Right hindlimb (tissue), 1 donor: ENCODE measurements at regions not wholly inside any gene's neighbourhood (a gene's known extent, or its start where the extent isn't known, plus 50 kb on each side); places are given as distances from the start of the nearest gene placed in this dataset.

ENCODE experiments used
- DNase-seq: peaks from one replicate; pipeline ENCODE4 v3.0.0-alpha.2; 2018

DNA sequence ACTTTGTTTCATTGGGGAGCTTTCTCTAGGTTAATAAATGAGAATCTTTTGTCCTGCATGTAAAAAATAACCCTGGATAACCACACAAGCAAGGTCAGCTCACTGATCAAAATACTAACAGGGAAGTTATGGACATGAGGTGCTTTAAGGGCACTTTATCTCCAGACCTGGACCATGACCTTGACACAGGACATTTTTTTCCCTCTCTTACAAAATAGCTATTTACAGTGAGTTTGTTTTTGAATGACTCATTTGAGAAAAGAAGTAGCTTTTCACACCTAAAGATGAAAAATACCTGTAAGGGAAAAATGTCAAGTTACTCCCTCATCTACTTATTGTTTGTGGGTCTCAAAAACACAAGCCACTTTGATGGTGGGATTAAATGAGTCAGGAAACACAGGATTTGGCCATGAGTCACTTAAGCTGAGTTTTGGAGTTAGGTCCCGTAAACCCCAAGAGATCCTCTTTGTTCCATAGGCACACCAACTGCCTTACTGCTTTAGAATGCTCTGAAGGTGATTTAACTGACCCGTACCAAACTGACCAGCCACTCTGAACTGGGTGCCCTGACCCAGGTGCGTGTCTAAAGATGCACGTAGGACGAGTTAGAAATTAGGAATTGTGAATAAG lies 479.3 kb upstream of the NXPH2 start:
- no peak for DNase-seq

DNA sequence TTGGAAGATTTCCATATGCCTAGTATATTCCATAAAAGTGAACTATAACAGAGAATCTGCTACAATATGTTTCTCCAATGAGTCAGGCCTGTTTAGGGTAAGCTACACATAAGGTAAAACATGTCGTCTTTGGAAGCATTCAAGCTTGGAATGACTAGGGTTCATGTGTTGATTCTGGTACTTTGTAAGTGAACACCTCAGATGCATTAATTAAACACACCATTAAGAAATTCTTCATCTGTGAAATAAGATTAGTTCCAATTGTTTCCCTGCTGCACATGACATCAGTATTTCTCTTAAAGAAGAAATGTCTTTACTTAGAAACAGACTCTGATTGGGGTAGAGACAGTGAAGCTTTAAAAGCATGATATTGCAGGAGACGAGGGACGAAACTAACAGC lies 461.1 kb upstream of the NXPH2 start:
- no peak for DNase-seq

DNA sequence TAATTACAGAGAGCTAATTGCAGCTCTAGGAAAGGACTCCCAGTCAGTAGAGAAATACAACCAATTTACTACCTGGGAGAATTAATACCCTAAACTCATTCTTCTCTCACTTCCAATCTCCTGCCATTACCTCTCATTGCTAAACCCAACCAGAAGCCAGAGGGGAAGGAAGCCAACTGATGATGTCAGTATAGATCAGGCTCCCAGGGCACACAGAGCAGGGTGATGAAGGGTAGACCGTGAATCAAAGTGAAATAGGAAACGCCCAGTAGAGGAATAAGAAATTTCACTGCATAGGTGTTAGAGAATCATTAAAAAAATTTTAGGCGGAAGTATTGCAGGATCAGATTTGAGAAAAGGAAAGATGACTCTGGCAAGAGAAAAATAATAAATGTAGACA lies 456.8 kb upstream of the NXPH2 start:
- no peak for DNase-seq

DNA sequence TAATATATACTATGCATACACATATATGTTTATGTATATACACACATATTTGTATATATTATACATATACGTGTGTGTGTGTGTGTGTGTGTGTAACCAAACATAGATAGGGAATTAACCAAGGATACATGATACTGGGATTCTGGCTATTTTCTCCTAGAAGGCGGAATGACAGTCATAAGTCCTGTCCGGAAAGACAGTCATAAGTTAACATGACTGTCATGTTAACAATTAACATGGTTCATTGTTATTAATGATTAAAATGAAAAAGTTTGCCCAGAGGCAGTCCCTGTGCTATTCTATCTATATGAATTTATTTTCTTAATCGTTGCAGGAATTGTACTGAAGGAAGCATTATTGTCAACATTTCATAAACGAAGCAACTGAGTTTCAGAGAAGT lies 450.7 kb upstream of the NXPH2 start:
- DNase-seq: no peak

DNA sequence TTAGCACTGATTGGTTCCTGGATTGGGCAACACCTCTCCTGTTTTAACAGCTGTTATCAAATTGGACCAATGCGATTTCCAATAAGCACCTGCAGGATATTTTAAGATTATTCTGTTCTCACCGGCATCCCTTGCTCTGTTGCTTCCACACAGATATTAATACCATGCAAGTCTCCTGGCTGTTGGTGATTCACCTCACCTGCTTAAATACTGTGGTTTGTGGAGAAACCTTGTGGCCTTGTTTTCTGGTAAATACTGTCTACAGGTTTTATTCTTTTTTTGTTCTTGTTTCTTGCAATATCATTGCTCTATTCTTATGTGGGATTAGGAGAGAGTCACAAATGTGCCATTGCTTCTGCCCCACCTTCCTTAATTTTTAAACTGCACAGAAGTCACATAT lies 448.1 kb upstream of the NXPH2 start:
- DNase-seq: no peak

DNA sequence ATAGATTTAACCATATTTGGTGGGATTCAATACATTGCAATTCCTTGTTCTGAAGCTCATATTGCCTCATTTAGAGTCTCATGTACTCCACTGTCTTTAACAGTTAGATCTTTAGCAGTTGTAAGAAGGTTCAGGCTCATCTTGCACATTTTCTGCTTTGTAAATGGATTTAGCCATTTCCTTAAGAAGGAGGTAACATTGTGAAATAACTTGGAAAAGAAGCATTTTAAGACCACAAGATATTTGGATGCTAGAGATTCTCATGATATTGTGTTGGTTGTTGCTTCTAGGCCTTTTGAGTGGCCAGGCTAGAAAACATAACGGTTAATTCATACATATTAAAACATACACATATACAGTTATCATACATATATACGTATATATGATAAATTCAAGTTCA lies 445.8 kb upstream of the NXPH2 start:
- no peak for DNase-seq

DNA sequence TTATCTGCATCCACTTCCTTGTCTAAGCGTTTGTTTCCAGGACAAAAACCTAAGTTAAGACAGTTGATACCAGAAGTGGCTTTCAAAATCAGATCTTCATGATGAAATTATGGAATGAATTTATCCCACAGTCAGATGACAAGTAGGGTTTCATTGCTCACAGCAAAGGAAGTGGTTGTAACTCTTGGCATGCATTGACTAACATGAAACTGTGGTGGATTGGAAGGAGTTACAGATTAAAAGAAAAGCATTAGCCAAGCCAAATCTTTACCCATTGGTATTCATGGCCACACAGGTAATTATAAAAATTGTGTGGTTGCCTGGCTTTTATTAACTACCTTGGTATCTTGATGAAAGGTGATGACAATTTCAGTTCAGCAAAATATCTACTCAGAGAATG lies 438.0 kb upstream of the NXPH2 start:
- DNase-seq: no peak

DNA sequence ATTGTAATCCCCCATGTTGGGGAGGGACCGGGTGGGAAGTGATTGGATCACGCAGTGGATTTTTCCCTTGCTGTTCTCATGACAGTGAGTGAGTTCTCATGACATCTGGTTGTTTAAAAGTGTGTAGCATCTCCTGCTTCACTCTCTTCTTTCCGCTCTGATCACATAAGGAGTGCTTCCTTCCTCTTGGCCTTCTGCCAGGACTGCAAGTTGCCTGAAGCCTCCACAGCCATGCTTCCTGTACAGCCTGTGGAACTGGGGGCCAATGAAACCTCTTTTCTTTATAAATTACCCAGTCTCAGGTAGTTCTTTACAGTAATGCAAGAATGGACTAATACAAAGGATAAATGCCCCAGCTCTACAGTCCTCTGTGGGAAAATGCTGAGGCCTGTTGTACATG lies 437.5 kb upstream of the NXPH2 start:
- DNase-seq: no peak

DNA sequence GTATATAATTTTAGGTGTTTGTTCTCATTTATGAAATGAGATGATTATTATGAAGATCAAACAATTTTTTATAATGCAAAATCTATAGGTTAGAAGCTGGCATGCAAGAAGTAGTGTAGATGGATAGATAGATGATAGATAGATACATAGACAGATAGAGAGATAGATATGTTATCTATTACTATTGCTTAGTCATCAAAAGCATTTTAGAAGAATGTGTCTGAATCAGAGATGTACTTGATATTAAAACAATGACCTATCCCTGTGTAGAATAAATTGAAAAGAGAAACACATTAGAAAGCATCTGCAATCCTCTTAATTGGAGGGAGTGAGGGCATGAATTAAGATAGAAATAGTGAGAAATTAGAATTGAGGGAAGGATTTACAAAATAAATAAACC lies 436.2 kb upstream of the NXPH2 start:
- no peak for DNase-seq

DNA sequence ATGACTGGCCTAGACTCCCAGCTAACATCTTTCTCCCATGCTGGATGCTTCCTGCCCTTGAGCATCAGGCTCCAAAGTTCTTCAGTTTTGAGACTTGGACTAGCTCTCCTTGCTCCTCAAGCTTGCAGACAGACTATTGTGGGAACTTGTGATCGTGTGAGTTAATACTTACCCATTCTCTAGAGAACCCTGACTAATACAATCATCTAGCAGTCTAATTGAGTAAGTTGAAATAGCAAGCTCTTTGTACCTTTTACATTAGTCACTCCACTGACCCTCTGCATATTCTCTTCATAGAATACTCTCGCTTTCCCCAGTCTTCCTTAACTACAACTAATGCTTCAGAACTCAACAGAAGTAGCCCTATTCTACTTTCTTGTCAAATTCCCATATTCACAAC lies 434.6 kb upstream of the NXPH2 start:
- DNase-seq: no peak

DNA sequence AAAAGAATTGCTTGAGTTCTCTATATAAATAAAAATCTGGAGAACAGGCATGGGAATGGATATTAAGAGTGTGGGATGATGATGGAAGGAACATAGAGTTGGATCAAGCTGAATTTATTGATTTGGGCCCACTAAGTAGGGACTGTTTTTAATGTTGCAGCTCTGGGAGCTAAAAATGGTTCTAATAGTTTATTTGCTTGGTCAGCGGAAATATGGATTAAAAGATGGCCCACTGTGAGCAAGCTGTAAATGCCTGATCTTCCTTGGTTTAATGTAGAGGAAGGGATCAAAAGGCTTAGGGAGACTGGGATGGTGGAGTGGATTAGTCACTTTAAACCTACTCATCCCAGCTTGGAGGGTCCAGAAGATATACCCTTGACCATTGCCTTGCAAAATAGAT lies 429.4 kb upstream of the NXPH2 start:
- no peak for DNase-seq

DNA sequence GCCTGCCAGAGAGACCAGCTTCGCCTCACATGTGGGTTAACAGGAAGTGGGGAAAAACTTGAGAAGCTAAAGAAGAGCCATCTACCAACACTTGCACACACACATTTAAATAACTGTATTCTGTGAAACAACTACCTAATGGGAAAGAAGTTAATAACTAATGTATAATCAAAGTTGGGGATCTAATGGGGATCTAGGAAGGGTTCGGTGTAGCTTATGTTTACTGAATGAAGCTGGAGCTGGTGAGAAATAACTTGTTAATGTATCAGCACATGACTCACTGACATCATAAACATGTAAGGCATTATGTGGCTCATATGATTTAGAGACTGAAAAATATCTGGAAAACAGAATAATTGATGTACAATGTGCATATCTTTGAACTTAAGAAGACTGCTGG lies 421.3 kb upstream of the NXPH2 start:
- no peak for DNase-seq

DNA sequence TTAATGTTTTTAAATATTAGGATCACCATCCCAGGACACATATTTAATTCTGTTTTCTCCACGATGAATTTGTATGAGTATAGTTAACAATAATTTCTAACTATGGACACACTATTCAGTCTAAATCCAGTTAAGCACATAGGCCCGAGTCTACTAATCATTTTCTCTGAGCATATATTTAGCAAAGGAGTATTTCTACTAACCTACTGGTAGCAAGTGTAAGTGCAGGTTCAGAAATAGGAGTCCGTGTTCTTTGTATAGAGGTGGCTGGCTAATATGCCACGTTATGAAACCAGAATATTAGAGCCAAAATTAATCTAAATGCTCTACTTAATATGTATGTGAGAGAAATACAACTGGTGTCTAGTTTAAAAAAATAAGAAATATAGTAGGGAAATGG lies 416.6 kb upstream of the NXPH2 start:
- DNase-seq: no peak

DNA sequence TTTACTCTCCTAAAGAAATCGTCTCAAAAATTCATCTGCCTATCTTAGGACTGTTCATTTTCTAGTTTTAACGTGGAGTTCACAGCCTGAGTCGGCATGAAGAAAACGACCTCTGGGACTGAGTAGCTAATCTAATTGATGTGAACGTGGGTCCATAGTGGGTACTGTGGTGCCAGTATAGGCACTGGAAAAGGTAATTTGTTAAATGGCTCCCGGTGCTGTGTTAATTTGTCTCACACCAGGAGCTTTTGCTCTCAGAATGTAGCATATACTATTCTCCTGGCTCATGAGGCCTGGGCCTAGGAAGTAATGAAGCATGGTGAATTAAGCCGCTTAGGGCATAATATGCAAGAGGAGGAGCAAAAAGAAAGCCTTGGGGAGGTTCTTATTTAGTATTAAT lies 414.4 kb upstream of the NXPH2 start:
- DNase-seq: no peak

DNA sequence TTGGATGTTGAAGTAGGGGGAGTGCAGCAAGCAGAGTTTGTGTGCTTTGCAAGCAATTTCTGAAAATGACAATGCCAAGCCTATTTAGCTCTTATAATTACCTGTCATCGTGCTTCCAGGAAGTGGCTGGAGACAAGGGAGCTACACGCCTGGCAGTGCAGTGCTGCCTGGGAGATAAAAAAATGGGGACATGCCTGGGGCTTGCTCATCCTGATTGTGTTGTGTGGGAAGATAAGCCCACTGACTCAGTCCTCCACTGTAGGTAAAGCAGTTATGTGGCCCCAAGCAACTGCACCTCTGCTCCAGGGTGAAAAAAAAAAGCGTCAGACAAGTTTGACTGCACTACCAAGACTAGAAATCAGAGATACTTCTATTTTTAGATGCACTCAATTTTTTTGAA lies 396.9 kb upstream of the NXPH2 start:
- no peak for DNase-seq

DNA sequence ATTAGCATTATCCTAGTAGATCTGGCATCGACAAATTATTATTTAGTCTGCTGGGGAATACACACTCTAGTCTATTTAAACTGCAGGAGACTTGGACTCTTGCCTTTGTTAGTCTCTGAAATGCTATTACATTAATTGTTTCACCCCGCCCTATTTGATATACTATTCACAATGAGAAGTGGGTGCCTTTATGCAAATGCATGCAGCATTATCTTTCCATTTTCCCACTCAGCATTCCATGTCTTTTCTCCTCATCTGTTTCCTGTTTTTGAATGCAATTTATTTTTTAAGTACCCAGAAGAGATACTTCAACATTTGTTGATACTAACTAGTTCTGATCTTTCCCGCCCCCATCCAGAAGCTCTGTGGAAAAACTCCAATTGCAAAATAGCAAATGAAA lies 395.3 kb upstream of the NXPH2 start:
- no peak for DNase-seq

DNA sequence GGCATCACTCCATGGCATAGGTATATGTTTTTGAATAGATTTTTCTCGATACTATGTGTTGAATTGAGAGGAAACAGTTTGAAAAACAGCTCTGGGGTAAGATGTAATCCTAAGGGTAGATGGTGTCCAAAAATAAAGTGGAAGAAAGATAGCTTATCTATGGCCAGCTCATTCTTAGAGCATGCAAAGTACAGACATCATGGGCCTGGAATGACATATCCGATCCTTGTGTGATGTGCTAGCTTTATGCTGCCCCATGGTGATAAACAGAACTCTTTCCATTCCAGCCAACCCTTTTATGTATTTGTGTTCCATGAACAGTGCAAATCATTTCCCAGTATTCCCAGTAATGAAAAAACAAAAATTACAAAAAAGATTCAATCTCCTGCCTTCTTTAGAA lies 390.2 kb upstream of the NXPH2 start:
- no peak for DNase-seq

DNA sequence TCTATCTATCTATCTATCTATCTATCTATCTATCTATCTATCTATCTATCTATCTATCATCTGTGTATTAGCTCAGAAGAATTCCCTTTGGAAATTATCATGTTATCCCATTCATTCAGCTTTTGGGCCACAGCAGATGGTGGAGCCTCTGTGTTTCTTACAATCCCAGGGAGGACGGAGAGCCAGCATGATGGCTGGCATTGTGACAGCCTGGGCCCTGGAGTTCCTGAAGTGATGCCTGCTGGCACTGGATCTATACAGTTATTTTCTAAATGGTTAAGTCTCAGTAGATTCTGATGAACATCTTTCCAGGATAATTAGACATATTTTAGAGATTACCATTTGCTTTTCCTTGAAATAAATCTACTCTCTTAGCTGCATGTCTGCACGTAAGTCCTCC lies 385.4 kb upstream of the NXPH2 start:
- no peak for DNase-seq

DNA sequence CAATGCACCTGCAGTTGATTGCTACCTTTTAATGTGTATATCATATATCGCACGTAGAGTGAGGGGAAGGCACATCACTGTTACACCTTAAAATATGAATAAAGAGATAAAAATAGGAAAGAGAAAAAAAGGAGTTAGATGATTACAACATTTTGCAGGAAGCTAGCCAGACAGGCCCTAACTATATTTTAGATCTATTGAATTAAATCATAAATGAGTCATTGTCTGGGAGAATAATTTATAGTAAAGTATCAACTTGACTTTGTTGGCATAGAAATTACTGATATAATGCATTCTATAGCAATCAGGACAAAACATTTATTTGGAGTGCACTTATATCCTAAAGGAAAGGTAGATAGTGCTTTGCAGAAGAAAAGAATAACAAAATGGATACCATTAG lies 384.9 kb upstream of the NXPH2 start:
- no peak for DNase-seq

DNA sequence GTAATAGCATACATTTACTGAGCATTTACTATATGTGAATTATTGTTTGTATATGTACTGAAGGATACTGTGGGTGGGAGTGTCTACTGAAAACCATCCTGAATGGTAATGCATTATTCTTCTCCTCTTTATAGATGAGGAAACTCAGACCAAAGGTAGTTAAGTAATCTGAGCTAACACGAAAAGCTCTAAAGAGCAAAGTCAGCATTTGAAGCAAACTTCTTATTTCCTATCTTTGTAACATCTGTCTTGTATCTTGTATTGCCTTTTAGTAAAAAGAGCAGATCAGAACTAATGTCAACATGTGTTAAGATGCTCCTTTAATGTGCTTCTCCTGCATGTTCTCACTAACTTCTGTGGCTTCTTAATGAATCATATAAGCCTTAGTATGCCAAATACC lies 382.8 kb upstream of the NXPH2 start:
- DNase-seq: no peak

DNA sequence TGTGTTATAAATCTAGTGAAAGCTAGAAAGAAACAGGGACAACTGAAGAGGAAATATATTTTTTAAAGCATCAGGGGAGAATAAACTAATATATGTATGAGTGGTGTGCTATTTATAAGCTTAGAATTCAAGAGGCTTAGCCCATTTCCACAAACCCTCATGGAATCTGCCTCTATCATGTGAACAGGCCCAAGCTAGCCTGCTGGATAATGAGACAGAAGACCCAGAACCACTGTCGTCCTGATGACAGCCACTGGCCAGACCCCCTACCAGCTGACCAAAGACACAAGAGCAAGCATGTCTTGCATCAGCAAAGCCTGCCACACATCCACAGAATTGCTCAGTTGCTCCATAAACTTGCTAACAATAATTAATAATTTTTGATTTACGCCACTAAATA lies 382.3 kb upstream of the NXPH2 start:
- DNase-seq: no peak

DNA sequence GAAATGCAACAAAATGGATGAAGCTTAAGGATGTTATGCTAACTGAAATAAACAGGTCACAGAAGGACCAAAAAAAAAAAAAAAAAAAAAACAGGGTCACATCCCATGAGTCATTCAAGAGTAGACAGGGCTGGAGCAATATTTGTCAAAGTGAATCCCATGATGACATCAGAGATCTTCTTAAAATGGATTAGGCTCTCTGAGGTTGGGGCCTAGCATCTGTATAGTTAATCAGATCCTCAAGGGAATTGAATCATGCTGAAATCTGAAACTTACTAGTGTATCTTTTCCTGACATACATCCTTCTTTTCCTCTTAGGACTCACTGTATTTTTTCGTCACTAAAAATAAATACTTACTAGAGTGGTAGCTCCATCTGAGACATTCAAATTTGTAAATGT lies 380.6 kb upstream of the NXPH2 start:
- DNase-seq: no peak

DNA sequence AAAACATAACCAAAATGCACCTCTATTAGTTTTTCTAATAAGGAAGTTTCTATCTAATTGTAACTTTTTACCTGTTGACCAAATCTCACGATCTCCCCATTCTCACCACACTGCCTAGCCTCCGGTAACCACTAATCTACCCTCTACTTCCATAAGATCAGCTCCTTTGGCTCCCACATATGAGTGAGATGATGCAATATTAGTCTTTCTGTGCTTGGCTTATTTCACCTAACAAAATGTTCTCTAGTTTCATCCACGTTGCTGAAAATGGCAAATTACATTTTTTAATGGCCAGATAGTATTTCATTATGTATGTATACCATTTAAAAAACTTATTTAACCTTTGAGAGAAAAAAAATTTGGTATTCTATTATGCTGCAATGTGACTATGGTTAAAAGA lies 379.0 kb upstream of the NXPH2 start:
- no peak for DNase-seq

DNA sequence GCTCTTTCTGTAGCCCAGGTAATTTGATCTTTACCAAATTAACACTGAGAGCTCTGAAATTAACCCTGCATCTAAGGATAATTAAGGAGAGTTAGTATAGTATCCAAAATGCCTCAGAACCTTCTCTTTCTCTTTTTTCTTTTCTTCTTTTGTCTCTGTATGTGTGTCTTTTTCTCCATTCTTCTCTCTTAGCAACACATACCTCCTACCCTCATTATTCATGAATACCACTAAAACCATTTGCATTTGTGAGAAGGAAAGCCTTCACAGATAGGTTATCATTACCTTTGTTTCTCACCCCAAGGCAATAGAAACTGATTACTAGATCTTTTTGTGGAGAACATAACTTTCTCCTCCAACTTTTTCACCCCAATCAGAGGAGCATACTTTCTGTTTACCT lies 376.5 kb upstream of the NXPH2 start:
- DNase-seq: no peak

DNA sequence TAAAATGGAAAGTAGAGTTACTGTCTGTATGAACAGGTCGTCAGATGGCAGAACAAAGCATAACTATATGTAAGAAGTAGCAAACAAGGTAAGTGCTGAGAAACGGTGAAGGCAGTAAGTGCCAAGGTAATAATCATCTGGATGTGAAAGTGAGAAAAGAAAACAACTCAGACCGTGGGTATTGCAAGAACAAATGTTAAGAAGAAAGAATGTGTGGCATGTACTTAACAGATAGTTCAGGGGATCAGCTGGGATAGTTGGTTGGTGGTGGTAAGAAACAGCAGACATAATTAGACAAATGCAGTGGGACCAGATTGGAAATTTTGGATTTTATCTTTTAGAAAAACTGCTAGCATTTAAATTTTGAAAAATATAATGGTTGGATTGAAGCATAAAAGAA lies 375.8 kb upstream of the NXPH2 start:
- no peak for DNase-seq

DNA sequence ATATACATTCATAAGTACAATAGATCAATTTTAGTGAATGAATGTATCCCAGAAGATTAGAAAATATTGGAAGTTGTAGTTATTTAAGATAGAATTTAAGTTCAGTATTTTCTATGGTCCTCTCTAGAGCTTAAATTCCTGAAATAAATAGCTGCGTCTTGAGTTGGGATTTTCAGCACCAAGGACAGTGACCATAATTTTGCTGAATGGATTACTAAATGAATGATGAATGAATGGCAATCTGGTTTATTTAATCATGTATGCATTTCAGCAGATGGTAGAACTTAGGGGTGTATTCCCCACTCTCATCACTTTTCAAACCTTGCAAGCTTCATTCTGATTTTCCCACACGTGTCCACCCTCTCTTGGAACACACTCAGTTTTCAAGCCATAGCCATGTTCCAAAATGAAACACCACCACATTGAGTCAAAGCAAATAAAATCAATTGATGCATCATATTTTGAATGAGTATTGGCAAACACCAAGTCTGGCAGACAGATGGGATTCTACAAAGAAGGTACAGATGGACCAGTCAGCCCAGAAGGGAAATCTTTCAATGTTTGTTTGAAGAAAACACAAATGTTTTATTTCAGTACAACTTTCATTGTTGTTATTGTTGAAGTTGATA lies 362.2 kb upstream of the NXPH2 start:
- no peak for DNase-seq
